ENCODE measurements at regions not wholly inside any gene's neighbourhood (a gene's known extent, or its start where the extent isn't known, plus 50 kb on each side); places are given as distances from the start of the nearest gene placed in this dataset.

DNA sequence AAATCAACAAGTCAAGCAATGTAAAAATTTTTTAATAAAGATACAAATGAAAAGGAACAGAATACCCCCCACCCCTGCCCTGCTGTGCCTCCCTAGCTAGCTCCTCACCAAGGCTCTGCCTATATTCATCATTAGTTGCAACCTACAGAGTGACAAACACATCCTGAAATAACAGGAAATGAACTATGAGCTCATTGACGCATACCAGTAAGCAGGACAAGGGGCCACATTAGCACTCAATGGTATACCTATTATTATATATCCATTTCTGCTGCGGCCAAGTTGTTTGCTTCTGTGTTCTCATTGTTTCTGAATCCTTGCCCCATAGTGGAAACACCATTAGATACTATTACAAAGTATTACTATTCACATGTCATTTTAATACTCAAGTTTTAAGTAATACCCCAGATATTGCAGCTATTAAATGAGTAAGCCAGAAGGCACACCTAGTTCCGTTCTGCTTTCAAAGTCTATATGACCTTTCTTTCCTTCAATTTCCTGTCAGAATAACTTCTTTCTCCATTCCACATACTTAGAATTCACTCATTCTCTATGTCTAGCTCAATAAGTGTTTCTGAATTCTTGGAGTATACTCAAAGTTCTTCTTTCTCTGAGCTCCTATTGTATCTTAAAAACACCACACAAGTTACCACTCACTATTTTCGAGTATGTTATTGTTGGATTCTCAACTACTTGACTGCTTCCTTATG, 1214.9 kb downstream of the PLA2G4A start:
- Histone ChIP-seq H2AFZ (ENCODE audit: low read depth, low read length) (no peak overlapping the region), H4K20me1 (ENCODE audit: insufficient read depth, low read length) (no peaks in the 10 kb centered on the region), H3K9ac (ENCODE audit: low read depth, low read length) (no peak overlapping the region), H3K4me1 (ENCODE audit: insufficient read depth, low read length) (no peaks in the 10 kb centered on the region), H3K27ac (ENCODE audit: low read length) (no peak overlapping the region), H3K79me2 (ENCODE audit: insufficient read depth, low read length) (no peaks in the 10 kb centered on the region), H3K4me2 (ENCODE audit: insufficient read depth, low read length) (no peak overlapping the region), H3K27me3 (ENCODE audit: insufficient read depth, low read length, poor library complexity) (no peaks in the 10 kb centered on the region), H3K4me3 (ENCODE audit: low read depth in 1 of 2, low read length in 2 of 2) (no peak overlapping the region), H3K9me3 (ENCODE audit: insufficient read depth, low read length, severe bottlenecking) (no peaks in the 10 kb centered on the region), H3K36me3 (ENCODE audit: insufficient read depth, low read length) (no peaks in the 10 kb centered on the region)
- DNase-seq (no peak), ATAC-seq (ENCODE audit: insufficient read depth, low read depth) (no peak)
- TF ChIP-seq, protein P1, sequence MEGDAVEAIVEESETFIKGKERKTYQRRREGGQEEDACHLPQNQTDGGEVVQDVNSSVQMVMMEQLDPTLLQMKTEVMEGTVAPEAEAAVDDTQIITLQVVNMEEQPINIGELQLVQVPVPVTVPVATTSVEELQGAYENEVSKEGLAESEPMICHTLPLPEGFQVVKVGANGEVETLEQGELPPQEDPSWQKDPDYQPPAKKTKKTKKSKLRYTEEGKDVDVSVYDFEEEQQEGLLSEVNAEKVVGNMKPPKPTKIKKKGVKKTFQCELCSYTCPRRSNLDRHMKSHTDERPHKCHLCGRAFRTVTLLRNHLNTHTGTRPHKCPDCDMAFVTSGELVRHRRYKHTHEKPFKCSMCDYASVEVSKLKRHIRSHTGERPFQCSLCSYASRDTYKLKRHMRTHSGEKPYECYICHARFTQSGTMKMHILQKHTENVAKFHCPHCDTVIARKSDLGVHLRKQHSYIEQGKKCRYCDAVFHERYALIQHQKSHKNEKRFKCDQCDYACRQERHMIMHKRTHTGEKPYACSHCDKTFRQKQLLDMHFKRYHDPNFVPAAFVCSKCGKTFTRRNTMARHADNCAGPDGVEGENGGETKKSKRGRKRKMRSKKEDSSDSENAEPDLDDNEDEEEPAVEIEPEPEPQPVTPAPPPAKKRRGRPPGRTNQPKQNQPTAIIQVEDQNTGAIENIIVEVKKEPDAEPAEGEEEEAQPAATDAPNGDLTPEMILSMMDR (IDR thresholded peaks at IDR 0.05; ENCODE audit: borderline replicate concordance, extremely low read depth, low read length, poor library complexity, severe bottlenecking): no peak
- TF ChIP-seq EZH2 (IDR thresholded peaks at IDR 0.05; ENCODE audit: borderline replicate concordance, low read depth, low read length, severe bottlenecking): no peak

DNA sequence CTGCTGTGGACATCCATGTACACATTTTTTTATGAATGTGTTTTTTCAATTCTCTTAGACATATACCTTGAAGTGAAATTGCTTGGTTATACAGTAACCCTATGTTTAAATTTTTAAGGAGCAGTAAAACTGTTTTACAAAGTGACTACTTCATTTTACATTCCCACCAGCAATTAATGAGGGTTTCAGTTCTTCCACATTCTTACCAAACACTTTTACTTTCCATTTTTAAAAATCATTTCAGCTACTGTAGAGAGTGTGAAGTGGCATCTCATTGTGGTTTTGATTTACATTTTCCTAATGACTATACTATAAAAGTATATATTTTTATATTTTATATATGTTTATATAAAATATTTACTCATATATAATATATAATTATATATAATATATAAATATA, 1221.5 kb downstream of the PLA2G4A start:
- Histone ChIP-seq H3K36me3 (ENCODE audit: insufficient read depth, low read length) (no peaks in the 10 kb centered on the region), H3K27me3 (ENCODE audit: insufficient read depth, low read length, poor library complexity) (no peaks in the 10 kb centered on the region), H3K4me1 (ENCODE audit: insufficient read depth, low read length) (no peaks in the 10 kb centered on the region), H3K9ac (ENCODE audit: low read depth, low read length) (no peak overlapping the region), H3K4me2 (ENCODE audit: insufficient read depth, low read length) (no peak overlapping the region), H3K79me2 (ENCODE audit: insufficient read depth, low read length) (no peaks in the 10 kb centered on the region), H2AFZ (ENCODE audit: low read depth, low read length) (no peak overlapping the region), H4K20me1 (ENCODE audit: insufficient read depth, low read length) (no peaks in the 10 kb centered on the region), H3K27ac (ENCODE audit: low read length) (no peak overlapping the region), H3K4me3 (ENCODE audit: low read depth in 1 of 2, low read length in 2 of 2) (no peak overlapping the region), H3K9me3 (ENCODE audit: insufficient read depth, low read length, severe bottlenecking) (no peaks in the 10 kb centered on the region)
- no peak for TF ChIP-seq EZH2 (IDR thresholded peaks at IDR 0.05; ENCODE audit: borderline replicate concordance, low read depth, low read length, severe bottlenecking)
- TF ChIP-seq, protein P1 (IDR thresholded peaks at IDR 0.05; ENCODE audit: borderline replicate concordance, extremely low read depth, low read length, poor library complexity, severe bottlenecking): no peak
- DNase-seq (no peak), ATAC-seq (ENCODE audit: insufficient read depth, low read depth) (no peak)

DNA sequence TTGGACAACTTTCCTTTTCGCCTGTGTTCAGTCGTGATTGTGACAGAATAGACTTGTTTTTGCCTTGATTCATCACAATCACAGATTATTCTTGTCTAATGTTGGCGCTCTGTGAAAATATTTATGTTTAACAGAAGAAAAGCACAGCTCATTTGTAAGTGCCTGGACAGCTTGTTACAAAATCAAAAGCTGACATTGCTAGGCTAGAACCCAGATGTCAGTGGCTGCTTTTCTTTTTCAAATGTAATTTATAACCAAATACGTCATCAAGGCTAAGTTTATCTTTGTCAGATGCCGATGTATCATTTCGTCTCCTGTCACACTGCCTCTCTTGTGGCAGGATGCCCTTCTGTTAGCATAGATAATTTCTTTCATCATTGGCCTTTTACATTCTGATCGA, 1227.3 kb downstream of the PLA2G4A start:
- H2AFZ ChIP-seq (ENCODE audit: low read depth, low read length): no peak overlapping the region
- no peaks in the 10 kb centered on the region for H3K79me2 ChIP-seq (ENCODE audit: insufficient read depth, low read length)
- no peak for DNase-seq
- no peaks in the 10 kb centered on the region for H3K9me3 ChIP-seq (ENCODE audit: insufficient read depth, low read length, severe bottlenecking)
- TF ChIP-seq, protein P1 (IDR thresholded peaks at IDR 0.05; ENCODE audit: borderline replicate concordance, extremely low read depth, low read length, poor library complexity, severe bottlenecking): no peak
- TF ChIP-seq EZH2 (IDR thresholded peaks at IDR 0.05; ENCODE audit: borderline replicate concordance, low read depth, low read length, severe bottlenecking): no peak
- ATAC-seq (ENCODE audit: insufficient read depth, low read depth): no peak
- H3K4me1 ChIP-seq (ENCODE audit: insufficient read depth, low read length): no peaks in the 10 kb centered on the region
- no peak overlapping the region for H3K27ac ChIP-seq (ENCODE audit: low read length)
- H3K4me2 ChIP-seq (ENCODE audit: insufficient read depth, low read length): no peak overlapping the region
- no peak overlapping the region for H3K4me3 ChIP-seq (ENCODE audit: low read depth in 1 of 2, low read length in 2 of 2)
- no peaks in the 10 kb centered on the region for H3K27me3 ChIP-seq (ENCODE audit: insufficient read depth, low read length, poor library complexity)
- no peaks in the 10 kb centered on the region for H3K36me3 ChIP-seq (ENCODE audit: insufficient read depth, low read length)
- no peaks in the 10 kb centered on the region for H4K20me1 ChIP-seq (ENCODE audit: insufficient read depth, low read length)
- H3K9ac ChIP-seq (ENCODE audit: low read depth, low read length): no peak overlapping the region
